ENCODE measurements at regions not wholly inside any gene's neighbourhood (a gene's known extent, or its start where the extent isn't known, plus 50 kb on each side); places are given as distances from the start of the nearest gene placed in this dataset.
A peak's percentile ranks its signal among the peaks of the same experiment; 100 is the strongest.

DNA sequence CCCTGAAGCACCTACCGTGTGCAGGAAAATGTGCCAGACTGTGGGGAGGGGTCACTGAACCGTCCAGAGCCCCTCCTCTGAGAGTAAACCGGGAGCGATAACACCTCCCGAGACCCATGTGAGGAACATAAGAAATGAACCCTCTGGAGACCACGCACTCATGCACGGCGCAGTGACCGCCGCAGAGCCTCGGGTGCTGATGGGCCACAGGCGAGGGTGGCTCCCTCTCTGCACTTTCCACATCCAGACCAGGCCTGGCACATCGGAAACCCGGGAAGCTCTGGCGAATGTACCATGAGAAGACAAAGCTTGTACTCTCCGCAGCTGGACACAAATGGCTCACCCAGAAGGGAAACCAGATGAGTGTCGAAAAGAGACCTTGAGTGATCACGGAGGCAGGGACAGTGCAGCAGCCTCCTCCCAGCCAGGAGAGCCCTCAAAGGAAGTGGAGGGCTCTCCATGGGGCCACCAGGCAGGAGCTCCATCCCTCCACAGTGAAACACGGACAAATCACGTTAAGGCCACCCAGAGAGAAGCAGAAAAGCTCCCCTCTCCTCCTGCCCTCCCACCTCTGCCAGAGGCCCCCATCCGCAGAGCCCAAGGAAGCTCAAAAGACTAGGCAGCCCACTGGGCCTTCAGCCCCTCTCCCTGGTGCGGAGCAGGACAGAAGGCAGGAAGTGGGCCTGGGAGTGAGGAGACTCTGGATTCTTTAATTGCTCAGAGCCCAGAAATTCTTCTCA lies 178.1 kb upstream of the PPP2R2D start:
- H3K27me3 Mint-ChIP-seq (ENCODE audit: low read depth) = peaks cover 51% of the 10 kb centered on the region
- H3K27ac Mint-ChIP-seq (ENCODE audit: unreplicated experiment) = no peak overlapping the region
- TF ChIP-seq, protein P1, sequence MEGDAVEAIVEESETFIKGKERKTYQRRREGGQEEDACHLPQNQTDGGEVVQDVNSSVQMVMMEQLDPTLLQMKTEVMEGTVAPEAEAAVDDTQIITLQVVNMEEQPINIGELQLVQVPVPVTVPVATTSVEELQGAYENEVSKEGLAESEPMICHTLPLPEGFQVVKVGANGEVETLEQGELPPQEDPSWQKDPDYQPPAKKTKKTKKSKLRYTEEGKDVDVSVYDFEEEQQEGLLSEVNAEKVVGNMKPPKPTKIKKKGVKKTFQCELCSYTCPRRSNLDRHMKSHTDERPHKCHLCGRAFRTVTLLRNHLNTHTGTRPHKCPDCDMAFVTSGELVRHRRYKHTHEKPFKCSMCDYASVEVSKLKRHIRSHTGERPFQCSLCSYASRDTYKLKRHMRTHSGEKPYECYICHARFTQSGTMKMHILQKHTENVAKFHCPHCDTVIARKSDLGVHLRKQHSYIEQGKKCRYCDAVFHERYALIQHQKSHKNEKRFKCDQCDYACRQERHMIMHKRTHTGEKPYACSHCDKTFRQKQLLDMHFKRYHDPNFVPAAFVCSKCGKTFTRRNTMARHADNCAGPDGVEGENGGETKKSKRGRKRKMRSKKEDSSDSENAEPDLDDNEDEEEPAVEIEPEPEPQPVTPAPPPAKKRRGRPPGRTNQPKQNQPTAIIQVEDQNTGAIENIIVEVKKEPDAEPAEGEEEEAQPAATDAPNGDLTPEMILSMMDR (conservative IDR thresholded peaks at IDR 0.05) = no peak
- H3K4me1 Mint-ChIP-seq = peaks cover 22% of the 10 kb centered on the region
- H3K9me3 Mint-ChIP-seq = peaks cover 8% of the 10 kb centered on the region
- DNase-seq (ENCODE audit: low read depth, low spot score) = no peak
- no peak overlapping the region for H3K4me3 Mint-ChIP-seq
- peaks cover 2% of the 10 kb centered on the region for H3K36me3 Mint-ChIP-seq (ENCODE audit: low read depth)

DNA sequence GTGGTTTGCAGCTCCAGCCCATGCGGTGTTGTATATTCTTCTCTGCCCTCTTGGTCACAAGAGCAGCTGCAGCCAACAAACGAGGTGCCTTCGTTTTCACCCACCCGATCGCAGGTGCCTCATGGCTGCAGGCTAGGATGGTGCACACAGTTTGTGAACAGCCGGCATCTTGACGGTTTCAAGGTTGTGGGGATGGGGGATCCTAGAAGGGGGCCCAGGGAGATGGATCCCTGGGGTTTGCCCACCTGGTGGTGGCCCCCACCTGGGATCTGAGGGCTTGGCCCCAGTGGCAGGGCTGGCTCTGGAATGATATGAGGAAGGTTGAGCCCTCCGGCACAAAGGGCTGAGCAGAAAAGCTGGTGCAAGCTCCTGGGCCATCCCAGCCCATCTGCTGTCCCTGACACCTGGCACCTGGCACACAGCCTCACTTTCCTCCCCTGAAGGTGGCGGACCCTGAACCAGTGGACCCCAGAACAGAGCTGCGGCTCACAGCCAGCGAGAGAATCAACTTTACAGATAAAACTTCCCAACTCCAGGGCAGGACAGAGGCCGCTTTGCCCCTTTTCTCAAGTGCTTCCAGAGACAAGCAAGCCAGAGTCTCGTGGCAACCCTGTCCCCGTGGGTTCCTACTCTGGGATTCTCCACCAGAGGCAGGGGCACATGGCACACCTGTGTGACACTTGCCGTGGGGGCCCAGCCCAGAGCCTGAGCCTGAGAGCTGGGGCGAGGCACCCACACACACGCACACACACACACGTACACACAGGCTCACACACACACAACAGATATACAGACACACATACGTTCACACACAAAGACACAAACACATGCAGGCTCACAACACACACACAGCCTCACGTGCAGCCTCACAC lies 177.3 kb upstream of the PPP2R2D start:
- Mint-ChIP-seq H3K4me1 (peaks cover 22% of the 10 kb centered on the region), H3K4me3 (no peak overlapping the region), H3K9me3 (peaks cover 5% of the 10 kb centered on the region), H3K36me3 (ENCODE audit: low read depth) (no peaks in the 10 kb centered on the region), H3K27ac (ENCODE audit: unreplicated experiment) (no peak overlapping the region), H3K27me3 (ENCODE audit: low read depth) (peaks cover 60% of the 10 kb centered on the region)
- DNase-seq (ENCODE audit: low read depth, low spot score) = no peak
- TF ChIP-seq, protein P1 (conservative IDR thresholded peaks at IDR 0.05) = no peak

DNA sequence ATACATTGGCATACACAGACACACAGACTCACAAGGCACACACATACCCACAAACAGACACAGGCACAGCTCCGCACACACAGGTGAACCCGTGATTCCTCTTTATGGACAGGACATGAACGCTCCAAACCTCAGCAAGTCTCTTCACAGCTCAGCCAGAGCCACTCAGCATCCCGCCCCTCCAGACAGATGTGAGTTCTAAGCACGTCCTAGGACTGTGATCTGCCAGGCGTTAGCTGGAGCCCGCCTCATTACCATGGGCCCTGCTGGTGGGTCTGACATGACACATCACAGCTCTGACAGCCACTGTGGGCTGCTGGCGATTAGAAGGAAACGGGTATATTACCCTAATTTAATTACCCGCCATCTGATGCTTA lies 176.7 kb upstream of the PPP2R2D start:
- H3K36me3 Mint-ChIP-seq (ENCODE audit: low read depth) = no peaks in the 10 kb centered on the region
- peaks cover 26% of the 10 kb centered on the region for H3K4me1 Mint-ChIP-seq
- H3K9me3 Mint-ChIP-seq = peaks cover 3% of the 10 kb centered on the region
- peaks cover 66% of the 10 kb centered on the region for H3K27me3 Mint-ChIP-seq (ENCODE audit: low read depth)
- H3K27ac Mint-ChIP-seq (ENCODE audit: unreplicated experiment) = no peak overlapping the region
- H3K4me3 Mint-ChIP-seq = no peak overlapping the region
- DNase-seq (ENCODE audit: low read depth, low spot score) = no peak
- TF ChIP-seq, protein P1 (conservative IDR thresholded peaks at IDR 0.05) = no peak

GRCh38 chr10:131724891-131725580 lies 175.8 kb upstream of the PPP2R2D start:
- no peaks in the 10 kb centered on the region for H3K36me3 Mint-ChIP-seq (ENCODE audit: low read depth)
- TF ChIP-seq, protein P1 (conservative IDR thresholded peaks at IDR 0.05) = no peak
- peak overlapping the region; percentile 64 for H3K27ac Mint-ChIP-seq (ENCODE audit: unreplicated experiment)
- no peak for DNase-seq (ENCODE audit: low read depth, low spot score)
- peaks cover 2% of the 10 kb centered on the region for H3K9me3 Mint-ChIP-seq
- peaks cover 73% of the 10 kb centered on the region for H3K27me3 Mint-ChIP-seq (ENCODE audit: low read depth)
- H3K4me1 Mint-ChIP-seq = peaks cover 29% of the 10 kb centered on the region
- H3K4me3 Mint-ChIP-seq = no peak overlapping the region

- peaks cover 29% of the 10 kb centered on the region for H3K4me1 Mint-ChIP-seq
- H3K27me3 Mint-ChIP-seq (ENCODE audit: low read depth) = peaks cover 76% of the 10 kb centered on the region
- peak overlapping the region; percentile 64 for H3K27ac Mint-ChIP-seq (ENCODE audit: unreplicated experiment)
- H3K9me3 Mint-ChIP-seq = no peaks in the 10 kb centered on the region
- DNase-seq (ENCODE audit: low read depth, low spot score) = no peak
- TF ChIP-seq, protein P1 (conservative IDR thresholded peaks at IDR 0.05) = no peak
- no peaks in the 10 kb centered on the region for H3K36me3 Mint-ChIP-seq (ENCODE audit: low read depth)
- H3K4me3 Mint-ChIP-seq = no peak overlapping the region
Observed at GRCh38 chr10:131725581-131726069, 175.2 kb upstream of the PPP2R2D start.

All from neural crest cell (in vitro differentiated cells).